ENCODE measurements at regions not wholly inside any gene's neighbourhood (a gene's known extent, or its start where the extent isn't known, plus 50 kb on each side); places are given as distances from the start of the nearest gene placed in this dataset.

DNA sequence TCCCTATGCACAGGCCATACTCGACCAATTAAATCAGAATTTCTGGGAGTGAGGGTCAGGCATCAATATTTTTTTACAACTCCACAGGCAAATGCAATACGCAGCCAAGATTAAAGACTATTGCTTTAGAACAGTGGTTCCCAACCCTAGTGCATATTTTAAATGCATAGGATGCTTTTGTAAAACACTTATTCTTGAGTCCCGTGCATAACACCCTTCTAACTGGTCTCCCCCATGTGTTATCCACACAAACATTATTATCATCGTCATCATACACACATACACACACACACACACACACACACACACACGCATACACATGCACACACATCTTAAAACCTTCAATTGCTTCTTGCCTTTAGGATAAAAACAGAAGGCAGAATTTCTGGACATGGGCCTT is 145.0 kb upstream of the PELI1 start:
- no peak overlapping the region for H3K4me3 ChIP-seq (ENCODE audit: low read length)
- H3K79me2 ChIP-seq (ENCODE audit: low read length): no peaks in the 10 kb centered on the region
- no peaks in the 10 kb centered on the region for H3K36me3 ChIP-seq (replicated peaks; ENCODE audit: low read depth, low read length)
- no peak for TF ChIP-seq EZH2phosphoT487 (IDR thresholded peaks at IDR 0.05; ENCODE audit: low read depth)
- TF ChIP-seq, protein P1, sequence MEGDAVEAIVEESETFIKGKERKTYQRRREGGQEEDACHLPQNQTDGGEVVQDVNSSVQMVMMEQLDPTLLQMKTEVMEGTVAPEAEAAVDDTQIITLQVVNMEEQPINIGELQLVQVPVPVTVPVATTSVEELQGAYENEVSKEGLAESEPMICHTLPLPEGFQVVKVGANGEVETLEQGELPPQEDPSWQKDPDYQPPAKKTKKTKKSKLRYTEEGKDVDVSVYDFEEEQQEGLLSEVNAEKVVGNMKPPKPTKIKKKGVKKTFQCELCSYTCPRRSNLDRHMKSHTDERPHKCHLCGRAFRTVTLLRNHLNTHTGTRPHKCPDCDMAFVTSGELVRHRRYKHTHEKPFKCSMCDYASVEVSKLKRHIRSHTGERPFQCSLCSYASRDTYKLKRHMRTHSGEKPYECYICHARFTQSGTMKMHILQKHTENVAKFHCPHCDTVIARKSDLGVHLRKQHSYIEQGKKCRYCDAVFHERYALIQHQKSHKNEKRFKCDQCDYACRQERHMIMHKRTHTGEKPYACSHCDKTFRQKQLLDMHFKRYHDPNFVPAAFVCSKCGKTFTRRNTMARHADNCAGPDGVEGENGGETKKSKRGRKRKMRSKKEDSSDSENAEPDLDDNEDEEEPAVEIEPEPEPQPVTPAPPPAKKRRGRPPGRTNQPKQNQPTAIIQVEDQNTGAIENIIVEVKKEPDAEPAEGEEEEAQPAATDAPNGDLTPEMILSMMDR (IDR thresholded peaks at IDR 0.05; ENCODE audit: low read depth, low read length): no peak
- H4K20me1 ChIP-seq (ENCODE audit: insufficient read depth, low read length): no peaks in the 10 kb centered on the region
- no peaks in the 10 kb centered on the region for H3K9me3 ChIP-seq (ENCODE audit: insufficient read depth, low read length)
- H3K4me1 ChIP-seq (ENCODE audit: low read length): peaks cover 19% of the 10 kb centered on the region
- H3K9ac ChIP-seq (ENCODE audit: low read length): no peak overlapping the region
- 0 out of 2 replicates have a peak overlapping the region, but pooled peaks have one; percentile 3 for H3K4me2 ChIP-seq (ENCODE audit: low read length)
- H2AFZ ChIP-seq (ENCODE audit: low read depth, low read length): no peak overlapping the region
- H3K27ac ChIP-seq (ENCODE audit: low read length): no peak overlapping the region
- H3K27me3 ChIP-seq (ENCODE audit: low read depth, low read length): no peaks in the 10 kb centered on the region

DNA sequence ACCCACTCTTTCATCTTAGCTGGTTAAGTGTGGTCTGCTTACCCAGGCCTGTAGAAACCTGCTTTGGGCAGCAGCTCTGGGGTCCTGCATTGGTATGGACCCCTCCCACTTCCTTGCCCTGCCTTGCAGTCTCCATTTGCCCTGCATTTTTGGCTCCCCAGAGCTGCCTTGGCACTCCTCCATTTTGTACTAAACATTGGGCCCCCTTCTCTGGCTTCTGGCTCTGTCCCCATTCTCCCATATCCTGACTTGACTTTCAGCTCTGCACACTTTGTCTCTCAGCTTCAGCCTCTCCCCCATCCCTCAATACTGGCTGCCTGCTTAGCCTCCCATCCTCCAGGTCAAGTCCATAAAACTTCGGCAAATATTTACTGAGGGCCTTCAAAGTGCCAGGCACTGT is 145.5 kb upstream of the PELI1 start:
- Histone ChIP-seq H3K4me1 (ENCODE audit: low read length) (peaks cover 14% of the 10 kb centered on the region), H3K36me3 (replicated peaks; ENCODE audit: low read depth, low read length) (no peaks in the 10 kb centered on the region), H3K9me3 (ENCODE audit: insufficient read depth, low read length) (no peaks in the 10 kb centered on the region), H3K4me3 (ENCODE audit: low read length) (no peak overlapping the region), H4K20me1 (ENCODE audit: insufficient read depth, low read length) (no peaks in the 10 kb centered on the region), H3K4me2 (ENCODE audit: low read length) (no peak overlapping the region), H3K9ac (ENCODE audit: low read length) (no peak overlapping the region), H2AFZ (ENCODE audit: low read depth, low read length) (no peak overlapping the region), H3K79me2 (ENCODE audit: low read length) (no peaks in the 10 kb centered on the region), H3K27me3 (ENCODE audit: low read depth, low read length) (no peaks in the 10 kb centered on the region), H3K27ac (ENCODE audit: low read length) (no peak overlapping the region)
- TF ChIP-seq, protein P1 (IDR thresholded peaks at IDR 0.05; ENCODE audit: low read depth, low read length): no peak
- TF ChIP-seq EZH2phosphoT487 (IDR thresholded peaks at IDR 0.05; ENCODE audit: low read depth): no peak

DNA sequence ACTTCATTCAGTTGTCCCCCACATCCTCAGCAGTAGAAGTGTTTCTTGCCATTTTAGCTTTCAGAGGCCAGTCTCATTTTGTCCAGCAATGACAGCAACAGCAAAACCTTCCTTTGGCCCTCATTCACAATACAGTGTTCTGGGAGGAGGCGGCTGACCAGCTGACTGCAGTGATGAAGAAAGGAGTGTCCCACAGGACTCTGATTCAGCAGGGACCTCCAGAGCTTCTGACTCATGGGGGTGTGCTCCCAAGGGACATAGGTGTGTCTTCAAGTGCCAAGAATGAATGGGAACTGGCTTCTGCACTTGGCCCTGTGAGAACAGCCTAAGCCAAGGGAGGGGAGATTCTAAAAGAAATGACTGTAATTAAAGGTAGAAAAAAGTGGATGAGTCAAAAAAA is 147.0 kb upstream of the PELI1 start:
- no peak for TF ChIP-seq EZH2phosphoT487 (IDR thresholded peaks at IDR 0.05; ENCODE audit: low read depth)
- TF ChIP-seq, protein P1 (IDR thresholded peaks at IDR 0.05; ENCODE audit: low read depth, low read length): no peak

DNA sequence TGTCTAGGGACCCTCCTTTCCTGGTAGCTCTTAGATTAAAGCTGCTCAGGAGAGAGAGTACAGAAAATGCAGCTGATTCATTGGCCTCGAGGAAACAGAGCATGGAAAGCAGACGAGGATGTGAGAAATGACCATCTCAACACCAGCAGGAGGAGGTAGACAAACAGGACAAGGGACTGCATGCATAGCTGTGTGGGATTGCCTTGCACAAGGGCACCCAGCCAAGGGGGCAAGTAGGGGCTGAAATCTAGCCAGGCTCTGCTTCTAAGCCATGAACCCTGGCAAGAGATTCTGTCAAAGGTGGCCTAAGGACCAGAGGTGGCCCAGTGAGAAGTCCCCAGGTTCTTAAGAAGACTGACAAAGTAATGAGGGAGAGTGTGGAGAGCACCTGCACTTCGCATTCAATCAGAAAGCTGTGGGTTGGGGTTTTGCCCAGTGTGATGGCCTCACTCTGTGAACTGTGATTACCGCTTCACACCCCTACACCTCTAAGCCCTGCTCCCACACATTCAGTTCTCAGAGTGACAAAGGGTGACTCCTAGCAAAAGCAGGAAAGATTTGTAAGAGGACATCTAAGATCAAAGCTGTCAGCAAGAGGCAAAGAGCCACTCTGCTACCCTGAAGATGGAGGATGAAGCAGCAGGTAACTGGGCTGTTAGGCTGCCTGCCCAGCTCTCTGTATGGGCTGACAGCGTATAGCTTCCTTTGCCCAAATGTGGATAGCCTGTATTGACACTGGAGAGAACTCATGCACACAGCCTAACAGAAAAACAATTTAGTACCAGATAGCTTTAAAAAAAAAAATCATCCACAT is 151.3 kb upstream of the PELI1 start:
- no peak overlapping the region for H3K9ac ChIP-seq (ENCODE audit: low read length)
- H3K4me1 ChIP-seq (ENCODE audit: low read length): peaks cover 11% of the 10 kb centered on the region; the same call in 1 of the 2 replicates
- no peaks in the 10 kb centered on the region for H3K79me2 ChIP-seq (ENCODE audit: low read length)
- no peak overlapping the region for H3K27ac ChIP-seq (ENCODE audit: low read length)
- H3K36me3 ChIP-seq (replicated peaks; ENCODE audit: low read depth, low read length): no peaks in the 10 kb centered on the region
- H3K27me3 ChIP-seq (ENCODE audit: low read depth, low read length): peaks cover 25% of the 10 kb centered on the region
- no peak overlapping the region for H3K4me3 ChIP-seq (ENCODE audit: low read length)
- H3K4me2 ChIP-seq (ENCODE audit: low read length): no peak overlapping the region
- H3K9me3 ChIP-seq (ENCODE audit: insufficient read depth, low read length): no peaks in the 10 kb centered on the region
- TF ChIP-seq, protein P1 (IDR thresholded peaks at IDR 0.05; ENCODE audit: low read depth, low read length): no peak
- no peak for TF ChIP-seq EZH2phosphoT487 (IDR thresholded peaks at IDR 0.05; ENCODE audit: low read depth)
- H2AFZ ChIP-seq (ENCODE audit: low read depth, low read length): no peak overlapping the region
- H4K20me1 ChIP-seq (ENCODE audit: insufficient read depth, low read length): no peaks in the 10 kb centered on the region

More for the DNA sequence above, 147.0 kb upstream of the PELI1 start:
- no peak overlapping the region for H2AFZ ChIP-seq (ENCODE audit: low read depth, low read length)
- H3K79me2 ChIP-seq (ENCODE audit: low read length): no peaks in the 10 kb centered on the region
- no peaks in the 10 kb centered on the region for H4K20me1 ChIP-seq (ENCODE audit: insufficient read depth, low read length)
- H3K4me1 ChIP-seq (ENCODE audit: low read length): peaks cover 20% of the 10 kb centered on the region
- no peaks in the 10 kb centered on the region for H3K9me3 ChIP-seq (ENCODE audit: insufficient read depth, low read length)
- no peak overlapping the region for H3K4me2 ChIP-seq (ENCODE audit: low read length)
- H3K36me3 ChIP-seq (replicated peaks; ENCODE audit: low read depth, low read length): no peaks in the 10 kb centered on the region
- no peak overlapping the region for H3K9ac ChIP-seq (ENCODE audit: low read length)
- H3K27me3 ChIP-seq (ENCODE audit: low read depth, low read length): peaks cover 6% of the 10 kb centered on the region; the same call in 1 of the 2 replicates
- H3K4me3 ChIP-seq (ENCODE audit: low read length): no peak overlapping the region
- no peak overlapping the region for H3K27ac ChIP-seq (ENCODE audit: low read length)

Measured in OCI-LY3 (cell line).